ENCODE measurements at regions not wholly inside any gene's neighbourhood (a gene's known extent, or its start where the extent isn't known, plus 50 kb on each side); places are given as distances from the start of the nearest gene placed in this dataset.

- H3K9me3 ChIP-seq: no peaks in the 10 kb centered on the region
- H3K4me3 ChIP-seq: no peak overlapping the region
- WGBS, 2 donors: 61 to 72% methylated on average over 5 of the region's 5 CpGs
- no peaks in the 10 kb centered on the region for H3K36me3 ChIP-seq (ENCODE audit: low read depth, missing control alignments)
- intact Hi-C loops (cut with DNase I; ENCODE audit: low total_unique reads): no loop called here
- DNase-seq: no peak
- no peak overlapping the region for H3K27ac ChIP-seq
- TF ChIP-seq CTCF (IDR thresholded peaks at IDR 0.05) (no peak), POLR2A (IDR thresholded peaks at IDR 0.05) (no peak)
- no peaks in the 10 kb centered on the region for H3K4me1 ChIP-seq
- H3K27me3 ChIP-seq: no peaks in the 10 kb centered on the region
Observed at GRCh38 chr10:62684911-62685310, 119.6 kb upstream of the ADO start.

GRCh38 chr10:62687230-62687748, 117.2 kb upstream of the ADO start:
- no peak overlapping the region for H3K27ac ChIP-seq
- H3K36me3 ChIP-seq (ENCODE audit: low read depth, missing control alignments): no peaks in the 10 kb centered on the region
- DNase-seq: no peak
- no peaks in the 10 kb centered on the region for H3K27me3 ChIP-seq
- H3K9me3 ChIP-seq: no peaks in the 10 kb centered on the region
- no peak overlapping the region for H3K4me3 ChIP-seq
- TF ChIP-seq POLR2A (IDR thresholded peaks at IDR 0.05) (no peak), CTCF (IDR thresholded peaks at IDR 0.05) (no peak)
- intact Hi-C loops (cut with DNase I; ENCODE audit: low total_unique reads): no loop called here
- H3K4me1 ChIP-seq: no peaks in the 10 kb centered on the region

DNA sequence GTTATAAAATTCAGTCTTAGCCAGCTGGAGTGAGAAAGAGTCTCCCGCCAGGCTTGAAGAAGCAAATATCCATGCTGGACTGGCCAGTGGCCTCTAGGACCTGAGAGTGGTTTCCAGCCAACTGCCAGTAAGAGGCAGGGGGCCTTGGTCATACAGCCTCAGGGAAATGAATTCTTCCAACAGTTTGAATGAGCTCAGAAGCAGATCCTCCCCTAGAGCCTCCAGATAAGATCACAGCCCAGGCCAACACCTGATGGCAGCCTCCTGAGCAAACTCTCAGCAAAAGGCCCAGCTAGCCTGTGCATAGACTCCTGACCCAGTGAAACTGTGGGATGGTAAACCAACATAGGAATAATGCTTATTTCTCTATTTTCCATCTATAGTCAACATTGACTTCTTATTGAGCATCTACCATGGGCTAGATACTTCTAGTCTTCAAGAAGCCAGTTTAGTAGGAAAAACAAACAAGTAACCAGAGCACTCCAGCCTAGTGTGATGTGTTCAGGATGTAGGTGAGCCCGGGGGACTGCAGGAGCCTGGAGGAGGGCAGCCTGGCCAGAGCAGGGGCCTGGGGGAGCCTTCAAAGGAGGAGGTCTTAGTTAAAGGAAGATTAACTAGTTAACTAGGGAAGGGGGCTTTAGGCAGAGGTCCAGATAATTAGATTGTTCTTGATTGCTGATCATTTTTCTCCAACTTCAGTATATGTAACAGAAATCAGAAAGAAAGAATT, 115.4 kb upstream of the ADO start:
- H3K4me1 ChIP-seq: no peaks in the 10 kb centered on the region
- H3K4me3 ChIP-seq: no peak overlapping the region
- no peaks in the 10 kb centered on the region for H3K36me3 ChIP-seq (ENCODE audit: low read depth, missing control alignments)
- H3K27me3 ChIP-seq: no peaks in the 10 kb centered on the region
- DNase-seq: no peak
- TF ChIP-seq CTCF (IDR thresholded peaks at IDR 0.05): no peak
- TF ChIP-seq POLR2A (IDR thresholded peaks at IDR 0.05): no peak
- no peaks in the 10 kb centered on the region for H3K9me3 ChIP-seq
- WGBS, 2 donors: 87 to 91% methylated on average over 2 of the region's 2 CpGs
- no peak overlapping the region for H3K27ac ChIP-seq
- intact Hi-C loops (cut with DNase I; ENCODE audit: low total_unique reads): no loop called here

DNA sequence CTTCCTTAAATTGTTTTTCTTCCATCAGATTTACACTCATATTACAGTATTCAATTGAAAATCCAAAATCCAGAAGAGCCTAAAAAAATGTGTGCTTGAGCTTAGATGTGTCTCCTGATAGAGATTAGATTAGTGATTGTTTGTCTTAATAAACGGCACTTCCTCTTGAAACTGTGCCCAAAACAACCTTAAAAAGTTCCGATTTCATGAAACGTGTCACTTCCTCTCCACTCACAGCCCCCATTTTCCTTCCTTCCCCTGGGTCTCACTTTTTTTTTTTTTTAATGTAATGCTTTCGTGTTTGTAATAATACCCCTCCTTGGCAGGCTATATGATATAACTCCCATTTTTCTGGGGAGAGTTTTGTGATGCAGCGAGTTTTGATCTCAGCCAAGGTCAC, 114.8 kb upstream of the ADO start:
- Histone ChIP-seq H3K9me3 (no peaks in the 10 kb centered on the region), H3K27me3 (no peaks in the 10 kb centered on the region), H3K4me3 (no peak overlapping the region), H3K36me3 (ENCODE audit: low read depth, missing control alignments) (no peaks in the 10 kb centered on the region), H3K4me1 (no peaks in the 10 kb centered on the region), H3K27ac (no peak overlapping the region)
- DNase-seq: no peak
- WGBS, 2 donors: 78 to 85% methylated on average over 5 of the region's 5 CpGs
- intact Hi-C loops (cut with DNase I; ENCODE audit: low total_unique reads): no loop called here
- TF ChIP-seq CTCF (IDR thresholded peaks at IDR 0.05) (no peak), POLR2A (IDR thresholded peaks at IDR 0.05) (no peak)

GRCh38 chr10:62690703-62691102, 113.8 kb upstream of the ADO start:
- H3K36me3 ChIP-seq (ENCODE audit: low read depth, missing control alignments): no peaks in the 10 kb centered on the region
- H3K4me1 ChIP-seq: no peaks in the 10 kb centered on the region
- H3K9me3 ChIP-seq: no peaks in the 10 kb centered on the region
- H3K27ac ChIP-seq: no peak overlapping the region
- intact Hi-C loops (cut with DNase I; ENCODE audit: low total_unique reads): no loop called here
- no peak overlapping the region for H3K4me3 ChIP-seq
- 91 to 95% methylated on average over 3 of the region's 3 CpGs for WGBS, 2 donors
- TF ChIP-seq POLR2A (IDR thresholded peaks at IDR 0.05) (no peak), CTCF (IDR thresholded peaks at IDR 0.05) (no peak)
- DNase-seq: no peak
- no peaks in the 10 kb centered on the region for H3K27me3 ChIP-seq

All from testis (tissue), 2 donors.